Tibial nerve (tissue), 4 donors: ENCODE measurements at regions not wholly inside any gene's neighbourhood (a gene's known extent, or its start where the extent isn't known, plus 50 kb on each side); places are given as distances from the start of the nearest gene placed in this dataset.

ENCODE experiments used
- DNase-seq, 2 donors: peaks; one replicate each; pipeline ENCODE4 v3.0.0-alpha.2; 2019; ENCODE audit warnings: low spot score in 2 of 2
- H3K27ac ChIP-seq, 4 donors: fragments of 200-600 bp; sonication (generic) in 3 of 4; one replicate each; pipeline ENCODE4 v1.5.1; 2017 to 2019; ENCODE audit warnings: mild to moderate bottlenecking in 1 of 4
- H3K27me3 ChIP-seq, 2 donors: fragments of 200-600 bp; sonication (generic) in 1 of 2; one replicate each; pipeline versions ENCODE4 v1.5.1 to v1.6.0; 2017 to 2019
- H3K36me3 ChIP-seq, 3 donors: fragments of 200-600 bp; sonication (generic); one replicate each; pipeline ENCODE4 v1.5.1; 2018 to 2019
- H3K4me1 ChIP-seq, 4 donors: fragments of 200-600 bp; sonication (generic) in 3 of 4; one replicate each; pipeline ENCODE4 v1.5.1; 2017 to 2019
- H3K4me3 ChIP-seq, 4 donors: fragments of 200-600 bp; sonication (generic) in 3 of 4; one replicate each; pipeline ENCODE4 v1.5.1; 2017 to 2019; ENCODE audit warnings: mild to moderate bottlenecking in 1 of 4, moderate library complexity in 1 of 4
- H3K9me3 ChIP-seq, 4 donors: fragments of 200-600 bp; sonication (generic) in 3 of 4; one replicate each; pipeline ENCODE4 v1.5.1; 2017 to 2019
- EP300 ChIP-seq, 2 donors: sonication (generic); formaldehyde crosslinking; IDR thresholded peaks; one replicate each; pipeline ENCODE4 v1.6.1; 2017; ENCODE audit warnings: antibody characterized with exemption in 2 of 2, mild to moderate bottlenecking in 1 of 2
- POLR2A ChIP-seq, 2 donors: fragments of 450-650 bp; IDR thresholded peaks; one replicate each; pipeline ENCODE4 v1.6.1; 2017; ENCODE audit warnings: antibody characterized with exemption in 2 of 2, mild to moderate bottlenecking in 2 of 2, moderate library complexity in 2 of 2
- WGBS, 2 donors: methylation state at CpG; one replicate each; pipeline ENCODE4 v1.1.5; 2018; 5-methylcytosine and 5-hydroxymethylcytosine counted together
- TF ChIP-seq, protein P1 (sequence below), 5 experiments: fragments of 200-600 bp in 3 of 5; fragments of 450-650 bp in 2 of 5; sonication (generic) in 3 of 5; IDR thresholded peaks; one replicate each; pipeline ENCODE4 v1.5.1; 2016 to 2019; ENCODE audit warnings: antibody characterized with exemption in 5 of 5, mild to moderate bottlenecking in 3 of 5, moderate library complexity in 2 of 5

DNA sequence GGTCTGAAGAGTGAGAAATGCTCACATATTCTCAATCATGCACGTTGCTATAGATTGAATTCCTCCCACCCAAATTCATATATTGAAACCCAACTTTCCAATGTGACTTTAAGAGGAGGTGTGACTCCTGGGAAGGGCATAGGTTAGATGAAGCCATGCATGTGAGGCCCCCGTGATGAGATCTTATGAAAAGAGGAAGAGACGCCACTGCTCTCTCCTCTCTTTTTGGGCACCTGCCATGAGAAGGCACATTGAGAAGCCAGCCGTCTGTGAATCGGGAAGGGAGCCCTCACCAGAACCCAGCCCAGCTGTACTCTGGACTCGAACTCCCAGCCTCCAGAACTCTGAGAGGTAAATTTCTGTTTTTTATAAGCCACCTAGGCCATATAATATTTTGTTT, 842.6 kb upstream of the SALL3 start:
- WGBS, 2 donors, result 87 to 88% methylated on average over 6 of the region's 6 CpGs
- Histone ChIP-seq H3K36me3 (no peaks in the 10 kb centered on the region), H3K27ac (no peak overlapping the region), H3K4me3 (no peak overlapping the region), H3K4me1 (no peaks in the 10 kb centered on the region), H3K27me3 (no peaks in the 10 kb centered on the region), H3K9me3 (no peaks in the 10 kb centered on the region)
- no peak for DNase-seq
- TF ChIP-seq POLR2A (IDR thresholded peaks at IDR 0.05), result no peak
- no peak for TF ChIP-seq EP300 (IDR thresholded peaks at IDR 0.05)
- TF ChIP-seq, protein P1, sequence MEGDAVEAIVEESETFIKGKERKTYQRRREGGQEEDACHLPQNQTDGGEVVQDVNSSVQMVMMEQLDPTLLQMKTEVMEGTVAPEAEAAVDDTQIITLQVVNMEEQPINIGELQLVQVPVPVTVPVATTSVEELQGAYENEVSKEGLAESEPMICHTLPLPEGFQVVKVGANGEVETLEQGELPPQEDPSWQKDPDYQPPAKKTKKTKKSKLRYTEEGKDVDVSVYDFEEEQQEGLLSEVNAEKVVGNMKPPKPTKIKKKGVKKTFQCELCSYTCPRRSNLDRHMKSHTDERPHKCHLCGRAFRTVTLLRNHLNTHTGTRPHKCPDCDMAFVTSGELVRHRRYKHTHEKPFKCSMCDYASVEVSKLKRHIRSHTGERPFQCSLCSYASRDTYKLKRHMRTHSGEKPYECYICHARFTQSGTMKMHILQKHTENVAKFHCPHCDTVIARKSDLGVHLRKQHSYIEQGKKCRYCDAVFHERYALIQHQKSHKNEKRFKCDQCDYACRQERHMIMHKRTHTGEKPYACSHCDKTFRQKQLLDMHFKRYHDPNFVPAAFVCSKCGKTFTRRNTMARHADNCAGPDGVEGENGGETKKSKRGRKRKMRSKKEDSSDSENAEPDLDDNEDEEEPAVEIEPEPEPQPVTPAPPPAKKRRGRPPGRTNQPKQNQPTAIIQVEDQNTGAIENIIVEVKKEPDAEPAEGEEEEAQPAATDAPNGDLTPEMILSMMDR (IDR thresholded peaks at IDR 0.05), result no peak

GRCh38 chr18:78138983-78139496, 840.6 kb upstream of the SALL3 start:
- Histone ChIP-seq H3K9me3 (no peaks in the 10 kb centered on the region), H3K4me1 (no peaks in the 10 kb centered on the region), H3K36me3 (no peaks in the 10 kb centered on the region), H3K27me3 (no peaks in the 10 kb centered on the region), H3K27ac (no peak overlapping the region), H3K4me3 (no peak overlapping the region)
- TF ChIP-seq EP300 (IDR thresholded peaks at IDR 0.05), result no peak
- TF ChIP-seq, protein P1 (IDR thresholded peaks at IDR 0.05), result no peak
- TF ChIP-seq POLR2A (IDR thresholded peaks at IDR 0.05), result no peak
- no peak for DNase-seq
- 45 to 49% methylated on average over 11 of the region's 11 CpGs for WGBS, 2 donors

DNA sequence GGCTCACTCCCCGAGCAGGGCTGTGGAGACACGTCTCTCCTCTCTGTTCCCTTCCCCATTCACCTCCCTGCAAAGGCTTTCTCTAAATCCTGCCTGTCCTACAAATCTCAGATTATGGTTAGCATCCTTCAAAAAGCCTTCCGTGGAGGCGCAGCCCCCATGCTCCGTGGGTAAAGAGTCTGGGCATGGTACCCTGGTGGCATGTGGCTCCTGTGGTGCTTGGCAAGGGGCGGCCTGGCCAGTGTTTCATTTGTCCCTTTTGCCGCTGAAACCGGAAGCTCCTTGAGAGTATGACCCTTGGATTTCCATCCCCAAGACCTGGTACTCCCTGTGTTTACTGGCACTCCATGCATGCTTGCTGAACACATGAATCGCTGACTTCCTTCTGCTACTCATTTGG, 839.3 kb upstream of the SALL3 start:
- no peaks in the 10 kb centered on the region for H3K27me3 ChIP-seq
- no peak overlapping the region for H3K4me3 ChIP-seq
- H3K27ac ChIP-seq, result no peak overlapping the region
- no peaks in the 10 kb centered on the region for H3K36me3 ChIP-seq
- DNase-seq, result no peak
- H3K4me1 ChIP-seq, result no peaks in the 10 kb centered on the region
- 86 to 89% methylated on average over 9 of the region's 9 CpGs for WGBS, 2 donors
- H3K9me3 ChIP-seq, result no peaks in the 10 kb centered on the region
- no peak for TF ChIP-seq EP300 (IDR thresholded peaks at IDR 0.05)
- no peak for TF ChIP-seq POLR2A (IDR thresholded peaks at IDR 0.05)
- TF ChIP-seq, protein P1 (IDR thresholded peaks at IDR 0.05), result no peak

DNA sequence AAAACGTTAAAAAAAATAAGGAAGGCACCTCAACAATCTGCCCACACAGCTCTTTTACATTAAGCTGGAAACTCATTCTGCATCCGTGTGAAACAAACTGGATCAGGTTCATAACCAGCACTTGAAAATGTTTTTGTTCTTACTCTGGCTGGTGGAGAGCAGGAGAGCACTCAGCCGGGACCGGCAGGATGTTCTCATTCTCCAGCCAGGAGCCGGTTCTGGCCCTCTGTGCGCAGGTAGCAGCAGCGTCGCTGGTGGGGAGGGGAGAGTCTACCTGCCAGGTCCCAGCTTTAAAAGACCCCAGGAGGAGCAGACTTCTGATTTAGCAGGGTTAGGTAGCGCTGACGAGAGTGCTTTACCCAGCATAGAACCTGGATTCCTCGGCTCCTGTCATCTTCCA, 834.9 kb upstream of the SALL3 start:
- DNase-seq, result no peak
- Histone ChIP-seq H3K4me1 (no peaks in the 10 kb centered on the region), H3K36me3 (no peaks in the 10 kb centered on the region), H3K4me3 (no peak overlapping the region), H3K27me3 (no peaks in the 10 kb centered on the region), H3K27ac (no peak overlapping the region), H3K9me3 (peaks cover 0 to 9% (median 0%) of the 10 kb centered on the region in 4 donors)
- 78 to 79% methylated on average over 11 of the region's 11 CpGs for WGBS, 2 donors
- TF ChIP-seq EP300 (IDR thresholded peaks at IDR 0.05), result no peak
- TF ChIP-seq, protein P1 (IDR thresholded peaks at IDR 0.05), result no peak
- TF ChIP-seq POLR2A (IDR thresholded peaks at IDR 0.05), result no peak

DNA sequence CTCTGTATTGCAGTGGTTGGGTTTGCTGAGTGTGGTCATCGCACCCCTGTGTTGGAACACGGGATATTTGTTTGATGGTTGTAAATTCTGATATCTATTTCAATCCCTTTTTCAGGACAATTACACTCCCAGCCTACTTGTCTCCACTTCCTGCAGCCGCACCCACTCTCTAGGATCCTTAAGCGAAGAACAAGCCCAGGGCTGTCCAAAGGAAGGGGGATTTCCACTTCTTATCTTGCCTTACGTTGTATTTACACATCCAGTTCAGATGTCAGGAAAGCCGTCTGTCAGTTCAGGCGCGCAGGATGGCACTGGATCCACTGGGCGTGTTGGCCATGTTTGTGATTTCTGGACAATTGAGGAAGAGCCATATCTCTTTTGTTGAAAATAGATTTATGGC, 834.5 kb upstream of the SALL3 start:
- peaks cover 0 to 9% (median 0%) of the 10 kb centered on the region in 4 donors for H3K9me3 ChIP-seq
- no peak overlapping the region for H3K27ac ChIP-seq
- H3K4me1 ChIP-seq, result no peaks in the 10 kb centered on the region
- TF ChIP-seq, protein P1 (IDR thresholded peaks at IDR 0.05), result no peak
- no peak for TF ChIP-seq EP300 (IDR thresholded peaks at IDR 0.05)
- TF ChIP-seq POLR2A (IDR thresholded peaks at IDR 0.05), result no peak
- DNase-seq, result no peak
- H3K36me3 ChIP-seq, result no peaks in the 10 kb centered on the region
- WGBS, 2 donors, result 85 to 90% methylated on average over 9 of the region's 9 CpGs
- H3K4me3 ChIP-seq, result no peak overlapping the region
- H3K27me3 ChIP-seq, result no peaks in the 10 kb centered on the region
